Loucy (cell line): ENCODE measurements at regions not wholly inside any gene's neighbourhood (a gene's known extent, or its start where the extent isn't known, plus 50 kb on each side); places are given as distances from the start of the nearest gene placed in this dataset.

ENCODE experiments used
- H2AFZ ChIP-seq: fragments of 200-600 bp; sonication (generic); 2 replicates; pipeline ENCODE4 v1.6.0; 2016; ENCODE audit warnings: antibody characterized with exemption, mild to moderate bottlenecking, low read length, moderate library complexity
- H3F3A ChIP-seq: fragments of 200-600 bp; 2 replicates; pipeline ENCODE4 v1.6.0; 2016; ENCODE audit warnings: antibody characterized with exemption, low read depth, mild to moderate bottlenecking
- H3K27me3 ChIP-seq: fragments of 200-600 bp; sonication (generic); 2 replicates; pipeline ENCODE4 v1.6.1; 2014; ENCODE audit warnings: low read length, mild to moderate bottlenecking; ENCODE audit not compliant: insufficient read depth, poor library complexity, severe bottlenecking
- H3K36me3 ChIP-seq: fragments of 200-600 bp; sonication (generic); 2 replicates; pipeline ENCODE4 v1.6.1; 2016; ENCODE audit warnings: low read length; ENCODE audit not compliant: insufficient read depth
- H3K4me1 ChIP-seq: fragments of 200-600 bp; sonication (generic); 2 replicates; pipeline ENCODE4 v1.5.1; 2014; ENCODE audit warnings: low read length, mild to moderate bottlenecking; ENCODE audit not compliant: insufficient read depth, poor library complexity, severe bottlenecking
- H3K4me2 ChIP-seq: fragments of 200-600 bp; sonication (generic); 2 replicates; pipeline ENCODE4 v1.6.0; 2014; ENCODE audit warnings: antibody characterized with exemption, low read length, low read depth, mild to moderate bottlenecking; ENCODE audit not compliant: poor library complexity, severe bottlenecking
- H3K4me3 ChIP-seq: fragments of 200-600 bp; sonication (generic); 2 replicates; pipeline ENCODE4 v1.5.1; 2014; ENCODE audit warnings: low read length, mild to moderate bottlenecking, mixed read lengths; ENCODE audit not compliant: poor library complexity, severe bottlenecking
- H3K79me2 ChIP-seq: fragments of 200-600 bp; sonication (generic); 2 replicates; pipeline ENCODE4 v1.6.1; 2014; ENCODE audit warnings: low read length; ENCODE audit not compliant: insufficient read depth
- H3K9ac ChIP-seq: fragments of 200-600 bp; sonication (generic); 2 replicates; pipeline ENCODE4 v1.6.0; 2014; ENCODE audit warnings: mild to moderate bottlenecking, low read depth, low read length, moderate library complexity; ENCODE audit not compliant: poor library complexity, severe bottlenecking
- H3K9me2 ChIP-seq: fragments of 200-600 bp; sonication (generic); replicated peaks from 2 replicates; pipeline ENCODE4 v1.6.1; 2016; ENCODE audit warnings: low read depth, low read length, mixed read lengths
- H3K9me3 ChIP-seq: fragments of 200-600 bp; sonication (generic); 2 replicates; pipeline ENCODE4 v1.6.1; 2014; ENCODE audit warnings: mild to moderate bottlenecking, antibody characterized with exemption, low read length, low read depth; ENCODE audit not compliant: insufficient read depth
- H4K20me1 ChIP-seq: fragments of 200-600 bp; sonication (generic); 2 replicates; pipeline ENCODE4 v1.6.0; 2014; ENCODE audit warnings: antibody characterized with exemption, low read length, mild to moderate bottlenecking; ENCODE audit not compliant: insufficient read depth, poor library complexity, severe bottlenecking
- CTCF ChIP-seq: fragments of 200-600 bp; sonication (generic); conservative IDR thresholded peaks from 2 replicates; pipeline ENCODE4 v1.5.1; 2014; ENCODE audit warnings: mild to moderate bottlenecking, antibody characterized with exemption, low read length
- EZH2phosphoT487 ChIP-seq: fragments of 200-600 bp; IDR thresholded peaks from 2 replicates; pipeline ENCODE4 v1.6.1; 2018; ENCODE audit warnings: antibody characterized with exemption, mild to moderate bottlenecking, moderate library complexity, borderline replicate concordance

- no peaks in the 10 kb centered on the region for H3K9me2 ChIP-seq
- H3K9ac ChIP-seq = no peak overlapping the region
- H3K4me1 ChIP-seq = no peaks in the 10 kb centered on the region
- H3K4me3 ChIP-seq = no peak overlapping the region
- no peak overlapping the region for H3K4me2 ChIP-seq
- H3K79me2 ChIP-seq = no peaks in the 10 kb centered on the region
- no peaks in the 10 kb centered on the region for H3K36me3 ChIP-seq
- H4K20me1 ChIP-seq = no peaks in the 10 kb centered on the region
- TF ChIP-seq EZH2phosphoT487 = no peak
- no peak for TF ChIP-seq CTCF
- H2AFZ ChIP-seq = no peak overlapping the region
- no peaks in the 10 kb centered on the region for H3K27me3 ChIP-seq
- no peaks in the 10 kb centered on the region for H3F3A ChIP-seq
- H3K9me3 ChIP-seq = no peaks in the 10 kb centered on the region
These were observed 128.6 kb downstream of the NAV1 start for GRCh38 chr1:201667479-201667878.

GRCh38 chr1:201670517-201670916 lies 131.6 kb downstream of the NAV1 start:
- no peaks in the 10 kb centered on the region for H3K27me3 ChIP-seq
- no peak overlapping the region for H3K4me2 ChIP-seq
- TF ChIP-seq EZH2phosphoT487 (no peak), CTCF (no peak)
- no peak overlapping the region for H3K4me3 ChIP-seq
- H3K9me3 ChIP-seq = no peaks in the 10 kb centered on the region
- no peaks in the 10 kb centered on the region for H3K9me2 ChIP-seq
- no peaks in the 10 kb centered on the region for H4K20me1 ChIP-seq
- H3K4me1 ChIP-seq = no peaks in the 10 kb centered on the region
- no peaks in the 10 kb centered on the region for H3K79me2 ChIP-seq
- no peaks in the 10 kb centered on the region for H3K36me3 ChIP-seq
- no peak overlapping the region for H3K9ac ChIP-seq
- H2AFZ ChIP-seq = no peak overlapping the region
- H3F3A ChIP-seq = no peaks in the 10 kb centered on the region

DNA sequence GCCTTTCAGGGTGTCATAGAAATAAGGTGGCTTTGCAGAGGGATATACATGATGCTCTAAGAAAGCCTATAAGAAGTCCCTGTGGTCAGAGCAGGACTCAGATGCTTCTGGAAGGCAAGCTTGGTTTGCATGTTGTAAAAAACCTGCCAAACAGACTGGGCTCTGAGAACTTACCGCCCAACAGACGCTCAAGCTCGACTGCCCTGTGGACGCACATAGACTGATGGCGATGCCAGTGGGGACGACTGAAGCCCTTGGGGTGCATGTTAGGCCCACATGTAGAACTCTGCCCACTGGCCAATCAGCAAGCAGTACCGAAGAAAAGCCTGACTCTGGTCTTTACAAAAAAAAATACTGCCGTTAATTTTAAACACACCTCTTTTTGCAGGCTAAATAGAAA lies 133.8 kb downstream of the NAV1 start:
- Histone ChIP-seq H3K9ac (no peak overlapping the region), H3K4me1 (peaks cover 3% of the 10 kb centered on the region), H3K79me2 (no peaks in the 10 kb centered on the region), H3K27me3 (no peaks in the 10 kb centered on the region), H3K9me2 (no peaks in the 10 kb centered on the region), H4K20me1 (no peaks in the 10 kb centered on the region), H3K4me2 (no peak overlapping the region), H2AFZ (no peak overlapping the region), H3K36me3 (no peaks in the 10 kb centered on the region), H3K9me3 (no peaks in the 10 kb centered on the region), H3F3A (no peaks in the 10 kb centered on the region), H3K4me3 (no peak overlapping the region)
- TF ChIP-seq EZH2phosphoT487 = no peak
- TF ChIP-seq CTCF = no peak
